NCI-H524 treated with DMSO at 0.1 percent for 48 hours (cell line): ENCODE measurements at regions not wholly inside any gene's neighbourhood (a gene's known extent, or its start where the extent isn't known, plus 50 kb on each side); places are given as distances from the start of the nearest gene placed in this dataset.
"Not testable (repeated sequence)": the region's sequence is repeated elsewhere in the genome, so short reads cannot be mapped to it uniquely, and the experiment has no call there.

Experiments
- DNase-seq: peaks from one replicate; lab custom pipeline; 2025; lab: John Stamatoyannopoulos, UW

GRCh38 chr10:100664316-100665149 lies 80.8 kb upstream of the PAX2 start:
- no peak for DNase-seq

GRCh38 chr10:100666634-100667033 lies 78.7 kb upstream of the PAX2 start:
- not testable (repeated sequence) for DNase-seq

GRCh38 chr10:100669616-100670015 lies 75.8 kb upstream of the PAX2 start:
- DNase-seq = no peak

GRCh38 chr10:100670368-100670767 lies 75.0 kb upstream of the PAX2 start:
- no peak for DNase-seq

GRCh38 chr10:100670828-100671479 lies 74.4 kb upstream of the PAX2 start:
- DNase-seq = no peak

GRCh38 chr10:100672199-100672598 lies 73.2 kb upstream of the PAX2 start:
- no peak for DNase-seq

GRCh38 chr10:100677290-100677945 lies 68.0 kb upstream of the PAX2 start:
- DNase-seq = no peak

- no peak for DNase-seq
These were observed 66.1 kb upstream of the PAX2 start for GRCh38 chr10:100679327-100679726.

GRCh38 chr10:100683004-100683403 lies 62.4 kb upstream of the PAX2 start:
- no peak for DNase-seq

- DNase-seq = peak; percentile 11
These were observed 61.7 kb upstream of the PAX2 start for GRCh38 chr10:100683545-100684300.

- DNase-seq = no peak
These were observed 60.6 kb upstream of the PAX2 start for GRCh38 chr10:100684688-100685235.

GRCh38 chr10:100685331-100685730 lies 60.1 kb upstream of the PAX2 start:
- no peak for DNase-seq

GRCh38 chr10:100687143-100688003 lies 58.0 kb upstream of the PAX2 start:
- no peak for DNase-seq

GRCh38 chr10:100688201-100688600 lies 57.2 kb upstream of the PAX2 start:
- DNase-seq = no peak

GRCh38 chr10:100693821-100694220 lies 51.6 kb upstream of the PAX2 start:
- DNase-seq = no peak
